GM12878 (cell line): ENCODE measurements at regions not wholly inside any gene's neighbourhood (a gene's known extent, or its start where the extent isn't known, plus 50 kb on each side); places are given as distances from the start of the nearest gene placed in this dataset.

ENCODE experiments used
- ATAC-seq: fragments of 200-7000 bp; cut with Tn5 transposase; 3 replicates; pipeline ENCODE4 v1.9.1; 2020; ENCODE audit warnings: mild to moderate bottlenecking, moderate library complexity
- BruUV-seq: library from RNA; stranded (reverse); fragments of 400-500 nt; replicated peaks from 2 replicates; lab custom pipeline; 2021; lab: Mats Ljungman, UMichigan
- CTCF ChIA-PET: fragments of 300-600 bp; sonication (Branson Sonifier 250); formaldehyde crosslinking; extraction: SDS; loops from one replicate; lab custom pipeline; 2021; ENCODE audit warnings: inconsistent platforms; lab: Yijun Ruan, JAX
- POLR2A ChIA-PET: fragments of 350-600 bp; formaldehyde crosslinking; extraction: SDS; loops from one replicate; lab custom pipeline; 2021; ENCODE audit warnings: inconsistent platforms; lab: Charles Lee
- RAD21 ChIA-PET: fragments of 300-600 bp; sonication (Branson Sonifier 250); formaldehyde crosslinking; loops from one replicate; lab custom pipeline; 2023; ENCODE audit warnings: antibody characterized with exemption; ENCODE audit not compliant: unreplicated experiment; lab: Charles Lee
- SMC1A ChIA-PET: fragments of 300-600 bp; sonication (Branson Sonifier 250); formaldehyde crosslinking; loops from one replicate; lab custom pipeline; 2023; ENCODE audit not compliant: unreplicated experiment, uncharacterized antibody; lab: Charles Lee
- DNase-seq: peaks from one replicate; pipeline ENCODE4 v3.0.0-alpha.2; 2011; ENCODE audit warnings: low read depth, low spot score
- FAIRE-seq: peaks from 3 replicates; lab custom pipeline; 2011; peaks lifted over from hg19 to GRCh38; lab: Jason Lieb, UNC
- H2AFZ ChIP-seq: 2 replicates; pipeline ENCODE4 v1.6.0; 2011; ENCODE audit warnings: low read depth, low read length, control low read depth; ENCODE audit not compliant: control insufficient read depth
- H3K27ac ChIP-seq: 2 replicates; pipeline ENCODE4 v1.5.1; 2011; ENCODE audit warnings: control low read depth; ENCODE audit not compliant: control insufficient read depth, insufficient read depth
- H3K27me3 ChIP-seq, 2 experiments: replicated peaks in 1 of 2; 2 replicates each; pipeline versions ENCODE4 v1.6.0 to v1.6.1; 2011; ENCODE audit warnings: low read length in 1 of 2; ENCODE audit not compliant: control insufficient read depth in 2 of 2, insufficient read depth in 2 of 2
- H3K36me3 ChIP-seq, 2 experiments: 2 replicates each; pipeline ENCODE4 v1.5.1; 2011; ENCODE audit warnings: low read length in 1 of 2; ENCODE audit not compliant: control insufficient read depth in 2 of 2, insufficient read depth in 2 of 2
- H3K4me1 ChIP-seq: 2 replicates; pipeline ENCODE4 v1.6.1; 2011; ENCODE audit warnings: mild to moderate bottlenecking, low read length, moderate library complexity, mixed read lengths; ENCODE audit not compliant: control insufficient read depth, insufficient read depth
- H3K4me2 ChIP-seq: 2 replicates; pipeline ENCODE4 v1.6.0; 2011; ENCODE audit warnings: control low read depth; ENCODE audit not compliant: control insufficient read depth, insufficient read depth
- H3K4me3 ChIP-seq: fragments of 200-600 bp; sonication (generic); 2 replicates; pipeline ENCODE4 v1.5.1; 2016
- H3K79me2 ChIP-seq: 2 replicates; pipeline ENCODE4 v1.6.0; 2011; ENCODE audit warnings: low read length; ENCODE audit not compliant: control insufficient read depth, insufficient read depth
- H3K9ac ChIP-seq: 2 replicates; pipeline ENCODE4 v1.8.0; 2011; ENCODE audit warnings: low read length, control low read depth, mixed read lengths; ENCODE audit not compliant: control insufficient read depth, insufficient read depth
- H3K9me3 ChIP-seq: replicated peaks from 3 replicates; pipeline ENCODE4 v1.5.1; 2011; ENCODE audit warnings: mild to moderate bottlenecking, low read length; ENCODE audit not compliant: control insufficient read depth, insufficient read depth
- H4K20me1 ChIP-seq: 2 replicates; pipeline ENCODE4 v1.6.0; 2011; ENCODE audit not compliant: control insufficient read depth, insufficient read depth
- CHD4 ChIP-seq: fragments of 200-600 bp; sonication (generic); IDR thresholded peaks from 2 replicates; pipeline ENCODE4 v1.6.1; 2016; ENCODE audit warnings: mild to moderate bottlenecking
- MLLT1 ChIP-seq: fragments of 450-650 bp; IDR thresholded peaks from 2 replicates; pipeline ENCODE4 v1.6.1; 2016; ENCODE audit warnings: mild to moderate bottlenecking
- NFXL1 ChIP-seq: fragments of 450-650 bp; IDR thresholded peaks from 2 replicates; pipeline ENCODE4 v1.6.1; 2017; ENCODE audit warnings: antibody characterized with exemption, mild to moderate bottlenecking, borderline replicate concordance
- NFYA ChIP-seq: IDR thresholded peaks from 2 replicates; pipeline ENCODE4 v1.6.1; 2011; ENCODE audit warnings: low read depth, mild to moderate bottlenecking, low read length, improper control_type of control experiment, borderline replicate concordance
- POLR2AphosphoS2 ChIP-seq: IDR thresholded peaks from 2 replicates; pipeline ENCODE4 v1.6.1; 2011; ENCODE audit warnings: low read depth, mild to moderate bottlenecking, low read length, improper control_type of control experiment, moderate library complexity
- POU2F2 ChIP-seq: IDR thresholded peaks from 3 replicates; pipeline ENCODE4 v1.6.1; 2011; ENCODE audit warnings: low read depth, mild to moderate bottlenecking, low read length, borderline replicate concordance
- RB1 ChIP-seq: fragments of 450-650 bp; formaldehyde crosslinking; IDR thresholded peaks from 2 replicates; pipeline ENCODE4 v1.6.1; 2017; ENCODE audit warnings: mild to moderate bottlenecking, borderline replicate concordance
- SKIL ChIP-seq: fragments of 450-650 bp; IDR thresholded peaks from 2 replicates; pipeline ENCODE4 v1.6.1; 2017; ENCODE audit warnings: mild to moderate bottlenecking, low read depth, inconsistent platforms; ENCODE audit not compliant: poor library complexity, severe bottlenecking
- TAF1 ChIP-seq: IDR thresholded peaks from 2 replicates; pipeline ENCODE4 v1.6.1; 2011; ENCODE audit warnings: mild to moderate bottlenecking, low read depth, low read length, borderline replicate concordance
- YBX1 ChIP-seq: fragments of 450-650 bp; IDR thresholded peaks from 2 replicates; pipeline ENCODE4 v1.6.1; 2016; ENCODE audit warnings: antibody characterized with exemption
- YY1 ChIP-seq: IDR thresholded peaks from 2 replicates; pipeline ENCODE4 v1.6.1; 2011; ENCODE audit warnings: low read depth, mild to moderate bottlenecking, low read length
- ZBTB33 ChIP-seq: fragments of 450-650 bp; IDR thresholded peaks from 2 replicates; pipeline ENCODE4 v1.6.1; 2017; ENCODE audit warnings: mild to moderate bottlenecking
- WGBS: methylation state at CpG from one replicate; pipeline ENCODE4 v1.1.6; 2016; ENCODE audit warnings: low lambda C conversion rate; ENCODE audit not compliant: insufficient replicate concordance, insufficient coverage; ENCODE audit errors: missing lambda C conversion rate; 5-methylcytosine and 5-hydroxymethylcytosine counted together
- in situ Hi-C: fragments of 300-500 bp; cut with MboI; formaldehyde crosslinking; loops from 9 replicates; pipeline ENCODE4 v1.14.3; 2018; ENCODE audit warnings: mixed read lengths
- intact Hi-C: fragments of 100-400 bp; cut with micrococcal nuclease; formaldehyde crosslinking; loops from one replicate; pipeline ENCODE4 v1.14.2; 2022; ENCODE audit not compliant: unreplicated experiment

- TF ChIP-seq NFYA: no peak
- TF ChIP-seq POLR2AphosphoS2: no peak
- no peak for TF ChIP-seq YY1
- TF ChIP-seq RB1: no peak
Observed at GRCh38 chr2:144006139-144006538, 513.8 kb downstream of the ZEB2 start (continued).

GRCh38 chr2:144004742-144005141, 515.2 kb downstream of the ZEB2 start:
- in situ Hi-C loops: no loop called here
- ChIA-PET POLR2A (no interaction called here), CTCF (interaction anchor here (1.0 to 1.2 kb wide), 3 partner anchors 10 to 16 kb away, joined by 3 read pairs; no protein-coding TSS in a partner anchor), SMC1A (interaction anchor here (0.6 to 2.0 kb wide), 4 partner anchors 9 to 93 kb away, joined by 3 to 6 read pairs (median 4); no protein-coding TSS in a partner anchor), RAD21 (no interaction called here)
- no peak for ATAC-seq
- Histone ChIP-seq H2AFZ (no peak overlapping the region), H3K4me3 (no peak overlapping the region), H3K79me2 (no peaks in the 10 kb centered on the region), H3K4me2 (no peak overlapping the region), H3K27ac (no peak overlapping the region), H3K27me3 (no peaks in the 10 kb centered on the region), H4K20me1 (no peaks in the 10 kb centered on the region), H3K4me1 (no peaks in the 10 kb centered on the region), H3K9me3 (no peaks in the 10 kb centered on the region), H3K9ac (no peak overlapping the region), H3K36me3 (no peaks in the 10 kb centered on the region)
- intact Hi-C loops: no loop called here
- 92% methylated on average over 9 of the region's 9 CpGs for WGBS
- no peak for FAIRE-seq
- no TSS peak for BruUV-seq
- TF ChIP-seq TAF1 (no peak), CHD4 (no peak), NFXL1 (no peak), SKIL (no peak), POU2F2 (no peak), ZBTB33 (no peak), YBX1 (no peak), MLLT1 (no peak)
- DNase-seq: no peak
